NCI-H2227 (cell line): ENCODE measurements at regions not wholly inside any gene's neighbourhood (a gene's known extent, or its start where the extent isn't known, plus 50 kb on each side); places are given as distances from the start of the nearest gene placed in this dataset.

ENCODE experiments used
- DNase-seq: peaks from one replicate; lab custom pipeline; 2025; ENCODE audit not compliant: unreplicated experiment; lab: John Stamatoyannopoulos, UW

DNA sequence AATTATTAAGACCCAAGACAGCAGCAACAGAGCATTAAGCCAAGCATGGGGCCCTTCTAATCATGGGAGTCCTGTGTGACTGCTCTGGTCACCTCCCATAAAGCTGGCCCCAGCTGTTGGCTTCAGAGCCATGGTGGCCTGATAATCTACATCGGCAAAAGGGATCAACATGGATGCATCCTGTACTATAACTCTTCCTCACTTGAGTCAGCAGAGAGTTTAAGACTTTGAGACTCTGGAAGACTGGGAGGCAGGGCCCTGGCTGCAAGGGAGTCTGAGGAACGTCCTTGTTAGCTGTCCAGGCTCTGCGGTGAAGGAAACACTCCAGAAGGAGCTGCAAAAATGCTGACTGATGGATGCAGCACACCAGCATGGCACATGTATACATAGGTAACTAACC lies 95.0 kb upstream of the KIAA1217 start:
- DNase-seq, result no peak

DNA sequence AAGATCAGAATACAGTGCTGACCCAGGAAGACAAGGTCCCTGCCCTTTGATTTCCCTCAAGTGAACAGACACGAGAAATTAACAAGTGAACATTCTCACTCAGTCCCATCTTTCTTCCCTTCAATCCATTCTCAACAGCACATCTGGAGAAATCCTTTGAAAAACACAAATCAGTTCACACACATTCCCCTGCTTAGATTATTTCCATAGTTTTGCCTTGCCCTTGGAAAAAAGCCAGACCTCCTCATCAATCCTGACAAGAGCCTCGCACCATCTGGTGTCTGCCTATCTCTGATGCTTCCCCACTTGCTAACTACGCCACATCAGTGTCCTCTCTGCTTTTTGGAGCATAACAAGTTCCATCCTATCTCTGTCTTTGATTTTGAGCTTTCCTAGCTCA lies 94.4 kb upstream of the KIAA1217 start:
- DNase-seq, result no peak

DNA sequence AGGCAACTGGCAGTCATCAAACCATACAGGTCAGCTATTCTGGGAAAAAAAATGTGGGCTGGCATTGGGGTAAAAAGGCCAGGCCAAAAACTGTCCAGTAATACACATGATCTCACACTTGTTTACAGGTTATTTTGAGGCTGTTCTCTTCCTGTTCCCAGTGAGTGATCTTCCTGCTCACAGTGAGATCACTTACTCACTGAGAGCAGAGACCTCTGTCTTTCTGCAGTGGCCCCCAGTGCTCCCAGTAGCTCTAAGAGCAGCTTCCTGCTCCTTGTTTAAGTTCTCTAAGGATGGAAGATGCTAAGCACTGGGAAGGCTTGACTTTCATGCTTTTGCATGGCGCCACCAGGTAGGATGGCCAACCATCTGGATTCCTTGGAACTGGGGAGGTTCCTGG lies 93.5 kb upstream of the KIAA1217 start:
- no peak for DNase-seq

DNA sequence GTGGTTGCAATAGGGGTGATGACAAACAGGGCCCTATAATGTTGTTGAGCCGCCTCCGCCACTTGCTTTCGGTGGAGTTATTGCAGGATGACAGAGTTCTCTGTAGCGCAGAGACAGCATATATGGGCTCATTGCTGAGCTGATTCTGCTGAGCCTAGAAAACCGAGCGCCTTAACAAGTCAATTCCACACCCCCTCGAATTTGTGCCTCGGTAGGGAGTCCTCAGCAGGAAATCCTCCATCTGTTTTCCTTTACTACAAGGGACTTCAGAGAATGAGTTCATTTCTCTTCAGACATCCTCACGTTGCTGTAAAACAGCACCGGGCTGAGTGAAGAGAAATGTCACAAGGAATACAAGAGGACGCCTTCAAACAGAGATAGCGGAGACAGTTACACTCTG lies 90.7 kb upstream of the KIAA1217 start:
- no peak for DNase-seq

DNA sequence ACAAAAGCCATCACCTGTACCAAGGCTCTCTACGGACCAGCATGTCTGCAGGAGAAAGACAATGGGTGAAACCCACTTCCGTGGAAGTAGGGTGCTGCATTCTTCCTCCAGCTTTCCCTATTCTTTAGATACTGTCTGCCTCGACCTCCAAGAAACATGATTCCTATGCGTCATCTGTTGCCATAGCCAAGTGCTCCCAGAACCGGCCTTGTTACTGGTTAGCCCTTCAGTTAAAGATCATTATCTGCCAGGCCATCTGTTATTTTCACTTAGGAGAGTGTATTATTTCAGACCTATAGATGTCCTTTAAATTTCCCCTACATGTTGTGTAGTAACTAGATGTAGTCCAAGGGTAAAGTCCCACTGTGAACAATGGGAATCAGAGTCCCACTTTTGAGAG lies 89.0 kb upstream of the KIAA1217 start:
- DNase-seq, result no peak

- no peak for DNase-seq
Observed at GRCh38 chr10:24120646-24121045, 88.3 kb upstream of the KIAA1217 start.

DNA sequence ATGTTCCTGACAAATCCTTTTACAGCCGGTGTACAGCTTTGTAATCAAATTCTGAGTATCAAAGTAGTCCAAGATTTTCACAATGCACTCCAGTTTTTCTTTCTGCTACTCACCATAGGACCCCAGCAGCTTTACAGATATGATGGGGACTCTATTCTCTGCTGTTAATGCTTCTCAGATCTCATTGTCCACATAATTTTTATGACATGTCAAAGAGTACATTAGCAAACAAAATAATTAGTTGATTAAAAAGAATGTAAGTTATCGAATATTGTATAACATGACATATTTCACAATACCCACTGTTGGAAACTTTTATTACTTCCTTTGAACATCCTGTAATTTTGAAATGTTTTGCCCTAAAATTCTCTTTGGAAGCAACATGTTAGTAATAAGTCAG lies 81.4 kb upstream of the KIAA1217 start:
- DNase-seq, result no peak

DNA sequence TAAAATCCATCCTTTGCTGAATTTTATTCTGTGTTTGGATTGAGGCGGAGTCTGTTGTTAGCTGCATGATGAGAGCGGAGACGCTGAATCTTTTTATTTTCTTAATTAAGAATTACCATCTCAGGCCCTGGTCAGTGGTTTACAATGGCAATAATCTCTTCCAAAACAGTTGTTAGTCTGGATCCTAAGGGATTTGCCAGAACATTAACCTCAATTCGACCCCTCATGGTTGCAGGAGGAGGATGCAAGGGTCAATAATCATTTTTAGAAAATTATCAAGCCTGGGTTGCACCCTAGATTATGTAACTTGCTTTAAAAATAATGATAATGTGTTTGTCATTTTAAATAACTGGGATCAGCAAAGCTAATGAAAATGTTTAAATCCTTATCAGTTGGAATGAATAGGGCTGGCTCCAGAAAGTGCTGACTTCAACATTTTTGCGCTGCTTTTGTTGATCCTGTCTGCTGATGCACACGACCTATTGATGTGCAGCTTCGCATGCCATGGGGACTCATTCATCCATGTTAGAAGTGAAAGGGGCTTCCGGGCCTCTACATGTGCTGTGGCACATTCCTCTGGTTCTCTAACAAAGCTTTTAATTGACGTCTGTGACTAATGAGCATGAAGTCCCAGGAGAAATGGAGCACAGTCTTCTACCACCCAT lies 80.7 kb upstream of the KIAA1217 start:
- DNase-seq, result no peak

DNA sequence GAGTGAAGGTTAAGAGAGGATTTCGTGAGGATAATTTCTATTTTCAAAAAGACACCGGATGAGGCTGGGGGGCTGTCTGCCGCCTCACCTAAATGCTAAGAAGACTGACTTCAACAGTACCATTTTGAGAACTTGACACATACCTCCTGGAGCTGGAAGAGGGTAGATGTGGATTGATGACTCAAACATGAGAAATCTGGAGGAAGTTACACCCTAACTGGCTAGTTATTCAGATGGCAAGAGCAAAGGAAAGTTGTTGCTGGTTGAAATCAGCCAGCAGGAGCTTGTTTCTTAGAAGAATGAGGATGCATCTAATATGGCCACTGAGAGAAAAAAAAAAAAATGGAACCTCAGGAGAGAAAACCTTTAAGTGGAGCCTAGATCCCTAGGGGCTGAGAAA lies 76.2 kb upstream of the KIAA1217 start:
- no peak for DNase-seq

DNA sequence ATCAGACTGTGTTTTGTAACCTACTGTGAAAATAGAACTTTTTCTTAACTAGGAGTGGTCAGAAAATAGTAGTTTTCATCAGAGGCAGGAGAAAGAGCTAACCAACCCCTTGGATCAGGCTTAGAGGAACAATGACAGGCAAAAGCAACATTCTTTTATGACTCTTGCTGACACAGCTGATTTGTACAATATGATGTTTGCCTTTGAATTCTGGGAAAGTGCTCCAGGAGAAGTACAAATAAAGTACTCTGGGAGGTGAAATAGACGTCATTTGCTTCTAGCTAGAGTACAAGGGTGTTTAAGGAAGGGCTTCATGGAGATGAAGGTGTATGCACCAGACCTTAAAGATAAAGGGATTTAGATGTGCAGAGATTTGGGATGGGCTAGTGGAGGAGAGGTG lies 75.1 kb upstream of the KIAA1217 start:
- DNase-seq, result no peak

DNA sequence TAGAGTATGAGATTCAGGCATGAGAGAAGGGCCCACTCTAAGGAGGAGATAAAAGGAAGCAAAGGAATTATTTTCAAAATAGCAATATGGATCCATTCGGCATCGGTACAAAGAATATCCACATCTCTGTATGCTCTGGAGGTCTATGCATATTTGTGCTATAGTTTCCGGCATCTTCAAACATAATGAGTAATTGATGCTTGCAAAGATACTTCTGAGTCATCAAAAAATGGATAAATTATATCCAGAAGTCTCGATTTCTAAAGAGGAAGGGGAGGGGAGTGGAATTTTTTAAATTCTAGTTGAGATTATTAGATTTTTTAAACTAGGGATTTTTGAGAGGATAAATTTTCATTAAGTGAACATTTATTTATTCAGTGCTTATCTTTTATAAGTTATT lies 72.9 kb upstream of the KIAA1217 start:
- DNase-seq, result no peak

- DNase-seq, result no peak
Observed at GRCh38 chr10:24147321-24147720, 61.6 kb upstream of the KIAA1217 start.

- no peak for DNase-seq
Observed at GRCh38 chr10:24149640-24150039, 59.3 kb upstream of the KIAA1217 start.

GRCh38 chr10:24150853-24151252 lies 58.1 kb upstream of the KIAA1217 start:
- DNase-seq, result no peak

GRCh38 chr10:24152270-24152669 lies 56.7 kb upstream of the KIAA1217 start:
- no peak for DNase-seq

DNA sequence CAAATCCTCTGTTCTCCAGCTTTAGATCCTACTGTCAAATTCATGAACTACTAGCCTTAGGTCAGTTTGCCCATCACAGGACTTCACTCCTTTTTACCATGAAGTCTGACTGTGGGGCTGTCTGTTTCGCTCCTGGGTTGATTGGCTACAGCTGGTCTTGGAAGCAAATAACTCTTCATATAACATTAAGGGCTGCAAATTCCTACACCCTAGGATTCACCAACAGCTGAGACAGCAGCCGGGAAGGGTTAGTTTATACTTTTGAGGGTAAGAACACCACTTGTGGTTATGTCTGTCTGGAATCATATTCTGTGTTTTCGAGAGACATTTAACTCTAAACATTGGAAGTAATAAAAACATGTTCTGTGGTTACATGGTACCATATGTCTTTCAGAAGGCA lies 55.9 kb upstream of the KIAA1217 start:
- no peak for DNase-seq

- no peak for DNase-seq
Observed at GRCh38 chr10:24153537-24153936, 55.4 kb upstream of the KIAA1217 start.

- DNase-seq, result no peak
Observed at GRCh38 chr10:24156686-24157085, 52.3 kb upstream of the KIAA1217 start.

GRCh38 chr10:24157567-24157966 lies 51.4 kb upstream of the KIAA1217 start:
- DNase-seq, result no peak
